ENCODE measurements at regions not wholly inside any gene's neighbourhood (a gene's known extent, or its start where the extent isn't known, plus 50 kb on each side); places are given as distances from the start of the nearest gene placed in this dataset.

DNA sequence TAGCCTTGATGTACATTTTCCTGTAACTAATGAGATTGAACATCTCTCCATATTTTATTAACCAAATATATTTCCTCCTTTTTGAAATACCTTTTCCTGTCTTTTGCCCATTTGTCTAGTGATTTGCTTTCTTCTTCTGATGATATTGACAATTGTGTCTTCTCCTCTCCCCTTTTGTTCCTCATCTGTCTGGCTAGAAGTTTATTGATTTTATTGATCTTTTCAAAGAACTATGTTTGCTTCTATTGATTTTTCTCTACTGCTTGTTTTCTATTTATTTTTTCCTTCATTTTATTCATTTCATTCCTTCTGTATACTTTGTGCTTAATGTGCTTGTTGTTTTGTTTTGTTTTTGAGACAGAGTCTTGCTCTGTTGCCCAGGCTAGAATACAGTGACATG is 181.4 kb upstream of the SMIM23 start:
- TF ChIP-seq, protein P1, sequence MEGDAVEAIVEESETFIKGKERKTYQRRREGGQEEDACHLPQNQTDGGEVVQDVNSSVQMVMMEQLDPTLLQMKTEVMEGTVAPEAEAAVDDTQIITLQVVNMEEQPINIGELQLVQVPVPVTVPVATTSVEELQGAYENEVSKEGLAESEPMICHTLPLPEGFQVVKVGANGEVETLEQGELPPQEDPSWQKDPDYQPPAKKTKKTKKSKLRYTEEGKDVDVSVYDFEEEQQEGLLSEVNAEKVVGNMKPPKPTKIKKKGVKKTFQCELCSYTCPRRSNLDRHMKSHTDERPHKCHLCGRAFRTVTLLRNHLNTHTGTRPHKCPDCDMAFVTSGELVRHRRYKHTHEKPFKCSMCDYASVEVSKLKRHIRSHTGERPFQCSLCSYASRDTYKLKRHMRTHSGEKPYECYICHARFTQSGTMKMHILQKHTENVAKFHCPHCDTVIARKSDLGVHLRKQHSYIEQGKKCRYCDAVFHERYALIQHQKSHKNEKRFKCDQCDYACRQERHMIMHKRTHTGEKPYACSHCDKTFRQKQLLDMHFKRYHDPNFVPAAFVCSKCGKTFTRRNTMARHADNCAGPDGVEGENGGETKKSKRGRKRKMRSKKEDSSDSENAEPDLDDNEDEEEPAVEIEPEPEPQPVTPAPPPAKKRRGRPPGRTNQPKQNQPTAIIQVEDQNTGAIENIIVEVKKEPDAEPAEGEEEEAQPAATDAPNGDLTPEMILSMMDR (IDR thresholded peaks at IDR 0.05): no peak
- no peak for TF ChIP-seq EZH2 (IDR thresholded peaks at IDR 0.05; ENCODE audit: borderline replicate concordance, insufficient read depth, low read depth, low read length, poor library complexity, severe bottlenecking)
